ENCODE measurements at regions not wholly inside any gene's neighbourhood (a gene's known extent, or its start where the extent isn't known, plus 50 kb on each side); places are given as distances from the start of the nearest gene placed in this dataset.

DNA sequence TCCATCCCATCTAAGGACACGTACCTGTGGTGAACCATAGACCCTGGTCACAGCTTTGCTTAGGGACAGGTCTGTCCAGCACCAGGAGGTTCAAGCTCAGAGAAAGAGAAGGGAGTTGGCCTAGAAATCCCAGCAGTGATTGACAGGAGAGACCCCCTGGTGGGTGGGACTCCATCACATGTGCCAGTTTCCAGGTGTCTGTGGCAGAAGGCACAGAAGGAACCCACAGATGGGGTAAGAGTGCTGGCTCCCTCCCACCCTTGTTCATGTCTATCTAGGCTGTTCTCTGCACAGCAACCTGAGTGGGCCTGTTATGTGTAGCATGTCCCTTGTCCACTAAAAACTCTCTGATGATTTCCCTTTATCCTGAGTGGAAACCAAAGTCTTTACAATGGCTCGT, 54.0 kb upstream of the GRB10 start:
- TF ChIP-seq POLR2A (IDR thresholded peaks at IDR 0.05; ENCODE audit: low read length) = no peak
- TF ChIP-seq, protein P1, sequence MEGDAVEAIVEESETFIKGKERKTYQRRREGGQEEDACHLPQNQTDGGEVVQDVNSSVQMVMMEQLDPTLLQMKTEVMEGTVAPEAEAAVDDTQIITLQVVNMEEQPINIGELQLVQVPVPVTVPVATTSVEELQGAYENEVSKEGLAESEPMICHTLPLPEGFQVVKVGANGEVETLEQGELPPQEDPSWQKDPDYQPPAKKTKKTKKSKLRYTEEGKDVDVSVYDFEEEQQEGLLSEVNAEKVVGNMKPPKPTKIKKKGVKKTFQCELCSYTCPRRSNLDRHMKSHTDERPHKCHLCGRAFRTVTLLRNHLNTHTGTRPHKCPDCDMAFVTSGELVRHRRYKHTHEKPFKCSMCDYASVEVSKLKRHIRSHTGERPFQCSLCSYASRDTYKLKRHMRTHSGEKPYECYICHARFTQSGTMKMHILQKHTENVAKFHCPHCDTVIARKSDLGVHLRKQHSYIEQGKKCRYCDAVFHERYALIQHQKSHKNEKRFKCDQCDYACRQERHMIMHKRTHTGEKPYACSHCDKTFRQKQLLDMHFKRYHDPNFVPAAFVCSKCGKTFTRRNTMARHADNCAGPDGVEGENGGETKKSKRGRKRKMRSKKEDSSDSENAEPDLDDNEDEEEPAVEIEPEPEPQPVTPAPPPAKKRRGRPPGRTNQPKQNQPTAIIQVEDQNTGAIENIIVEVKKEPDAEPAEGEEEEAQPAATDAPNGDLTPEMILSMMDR (IDR thresholded peaks at IDR 0.05) = no peak
- no peak for TF ChIP-seq SMC3 (IDR thresholded peaks at IDR 0.05)
- TF ChIP-seq CHD2 (IDR thresholded peaks at IDR 0.05; ENCODE audit: low read length, partially characterized antibody) = no peak

Measured in A549 (cell line).